ENCODE measurements at regions not wholly inside any gene's neighbourhood (a gene's known extent, or its start where the extent isn't known, plus 50 kb on each side); places are given as distances from the start of the nearest gene placed in this dataset.

GRCh38 chr7:46363688-46364087 lies 442.6 kb upstream of the IGFBP3 start:
- DNase-seq (ENCODE audit: low read depth): no peak

- DNase-seq (ENCODE audit: low read depth): no peak
Measured at GRCh38 chr7:46360811-46361210, 439.7 kb upstream of the IGFBP3 start.

- no peak for DNase-seq (ENCODE audit: low read depth)
Measured at GRCh38 chr7:46360296-46360695, 439.2 kb upstream of the IGFBP3 start.

GRCh38 chr7:46357851-46358250 lies 436.8 kb upstream of the IGFBP3 start:
- DNase-seq (ENCODE audit: low read depth): no peak

- no peak for DNase-seq (ENCODE audit: low read depth)
Measured at GRCh38 chr7:46357290-46357689, 436.2 kb upstream of the IGFBP3 start.

GRCh38 chr7:46356371-46356770 lies 435.3 kb upstream of the IGFBP3 start:
- DNase-seq (ENCODE audit: low read depth): no peak

GRCh38 chr7:46355331-46355730 lies 434.3 kb upstream of the IGFBP3 start:
- DNase-seq (ENCODE audit: low read depth): no peak

GRCh38 chr7:46352004-46352954 lies 431.2 kb upstream of the IGFBP3 start:
- DNase-seq (ENCODE audit: low read depth): no peak

- no peak for DNase-seq (ENCODE audit: low read depth)
Measured at GRCh38 chr7:46349490-46349889, 428.4 kb upstream of the IGFBP3 start.

- DNase-seq (ENCODE audit: low read depth): no peak
Measured at GRCh38 chr7:46344533-46344932, 423.5 kb upstream of the IGFBP3 start.

- DNase-seq (ENCODE audit: low read depth): no peak
Measured at GRCh38 chr7:46343802-46344201, 422.7 kb upstream of the IGFBP3 start.

GRCh38 chr7:46322937-46323336 lies 401.9 kb upstream of the IGFBP3 start:
- no peak for DNase-seq (ENCODE audit: low read depth)

- no peak for DNase-seq (ENCODE audit: low read depth)
Measured at GRCh38 chr7:46321556-46322205, 400.6 kb upstream of the IGFBP3 start.

- DNase-seq (ENCODE audit: low read depth): no peak
Measured at GRCh38 chr7:46320956-46321355, 399.9 kb upstream of the IGFBP3 start.

- no peak for DNase-seq (ENCODE audit: low read depth)
Measured at GRCh38 chr7:46319841-46320240, 398.8 kb upstream of the IGFBP3 start.

- no peak for DNase-seq (ENCODE audit: low read depth)
Measured at GRCh38 chr7:46318276-46318675, 397.2 kb upstream of the IGFBP3 start.

GRCh38 chr7:46317256-46317655 lies 396.2 kb upstream of the IGFBP3 start:
- no peak for DNase-seq (ENCODE audit: low read depth)

GRCh38 chr7:46315891-46316290 lies 394.8 kb upstream of the IGFBP3 start:
- no peak for DNase-seq (ENCODE audit: low read depth)

- no peak for DNase-seq (ENCODE audit: low read depth)
Measured at GRCh38 chr7:46301677-46302076, 380.6 kb upstream of the IGFBP3 start.

GRCh38 chr7:46297515-46297914 lies 376.4 kb upstream of the IGFBP3 start:
- DNase-seq (ENCODE audit: low read depth): no peak

- DNase-seq (ENCODE audit: low read depth): no peak
Measured at GRCh38 chr7:46296526-46296925, 375.5 kb upstream of the IGFBP3 start.

- DNase-seq (ENCODE audit: low read depth): no peak
Measured at GRCh38 chr7:46294381-46294780, 373.3 kb upstream of the IGFBP3 start.

GRCh38 chr7:46292741-46293140 lies 371.7 kb upstream of the IGFBP3 start:
- DNase-seq (ENCODE audit: low read depth): no peak
